HG03039 (cell line): ENCODE measurements at regions not wholly inside any gene's neighbourhood (a gene's known extent, or its start where the extent isn't known, plus 50 kb on each side); places are given as distances from the start of the nearest gene placed in this dataset.
"Not testable (repeated sequence)": the region's sequence is repeated elsewhere in the genome, so short reads cannot be mapped to it uniquely, and the experiment has no call there.

ENCODE experiments used
- ATAC-seq: cut with Tn5 transposase; IDR thresholded peaks from one replicate; pipeline ENCODE4 v1.9.1; 2021; ENCODE audit warnings: mild to moderate bottlenecking, moderate library complexity; ENCODE audit not compliant: unreplicated experiment

DNA sequence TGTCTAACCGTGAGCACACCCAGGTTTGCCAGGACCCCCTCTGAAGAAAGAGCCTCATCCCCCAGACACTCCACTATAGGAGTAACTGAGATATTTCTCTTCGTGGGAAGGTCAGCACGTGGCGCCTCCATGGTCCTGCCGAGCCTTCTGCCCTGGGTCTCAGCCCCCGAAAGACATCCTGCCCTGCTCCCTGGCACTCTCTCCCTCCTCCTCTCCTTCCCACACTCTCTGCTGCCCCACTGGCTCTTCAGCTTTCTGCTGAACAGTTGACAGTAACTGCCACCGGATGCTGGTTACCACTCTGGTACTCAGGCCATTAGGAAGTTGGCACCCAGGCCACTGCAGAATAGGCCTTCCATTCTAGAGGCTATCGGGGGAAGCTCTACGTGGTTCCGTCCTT, 185.2 kb downstream of the UACA start:
- ATAC-seq, result no peak

DNA sequence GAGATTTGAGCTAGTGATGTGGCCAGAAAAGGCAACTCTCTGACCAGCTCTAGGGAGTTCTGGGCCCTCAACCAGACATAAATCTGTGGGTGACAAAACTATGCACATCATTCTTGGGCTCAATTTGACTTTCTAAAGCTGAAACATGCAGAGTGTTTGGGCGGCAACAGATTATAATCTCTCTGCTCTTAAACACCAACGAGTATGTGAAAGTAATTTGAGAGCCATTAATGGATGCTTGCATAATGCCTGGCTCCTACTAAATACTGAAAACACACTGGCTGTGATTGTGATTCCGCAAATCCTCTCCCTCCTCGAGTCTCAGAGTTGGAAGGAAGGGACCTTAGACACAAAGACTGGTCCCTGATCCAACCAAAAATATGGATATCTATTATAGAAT, 186.7 kb downstream of the UACA start:
- no peak for ATAC-seq

DNA sequence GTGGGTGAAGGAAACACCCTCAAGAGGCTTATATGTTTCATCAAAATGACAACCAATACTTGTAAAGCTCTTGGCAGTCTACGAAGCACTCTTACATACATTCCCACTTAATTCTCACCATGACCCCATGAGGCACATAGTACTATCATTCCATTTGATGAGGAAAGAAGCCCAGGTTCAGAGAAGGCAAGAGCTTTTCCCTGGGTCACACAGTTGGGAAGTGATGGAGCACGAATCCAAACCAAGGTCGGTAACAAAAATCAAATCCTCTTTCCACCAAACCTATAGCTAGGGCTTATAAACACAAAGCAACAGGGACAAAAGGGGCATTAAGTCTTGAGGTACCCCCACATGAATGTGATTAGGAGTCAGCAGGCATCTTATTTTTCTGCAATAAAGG, 187.1 kb downstream of the UACA start:
- ATAC-seq, result no peak

DNA sequence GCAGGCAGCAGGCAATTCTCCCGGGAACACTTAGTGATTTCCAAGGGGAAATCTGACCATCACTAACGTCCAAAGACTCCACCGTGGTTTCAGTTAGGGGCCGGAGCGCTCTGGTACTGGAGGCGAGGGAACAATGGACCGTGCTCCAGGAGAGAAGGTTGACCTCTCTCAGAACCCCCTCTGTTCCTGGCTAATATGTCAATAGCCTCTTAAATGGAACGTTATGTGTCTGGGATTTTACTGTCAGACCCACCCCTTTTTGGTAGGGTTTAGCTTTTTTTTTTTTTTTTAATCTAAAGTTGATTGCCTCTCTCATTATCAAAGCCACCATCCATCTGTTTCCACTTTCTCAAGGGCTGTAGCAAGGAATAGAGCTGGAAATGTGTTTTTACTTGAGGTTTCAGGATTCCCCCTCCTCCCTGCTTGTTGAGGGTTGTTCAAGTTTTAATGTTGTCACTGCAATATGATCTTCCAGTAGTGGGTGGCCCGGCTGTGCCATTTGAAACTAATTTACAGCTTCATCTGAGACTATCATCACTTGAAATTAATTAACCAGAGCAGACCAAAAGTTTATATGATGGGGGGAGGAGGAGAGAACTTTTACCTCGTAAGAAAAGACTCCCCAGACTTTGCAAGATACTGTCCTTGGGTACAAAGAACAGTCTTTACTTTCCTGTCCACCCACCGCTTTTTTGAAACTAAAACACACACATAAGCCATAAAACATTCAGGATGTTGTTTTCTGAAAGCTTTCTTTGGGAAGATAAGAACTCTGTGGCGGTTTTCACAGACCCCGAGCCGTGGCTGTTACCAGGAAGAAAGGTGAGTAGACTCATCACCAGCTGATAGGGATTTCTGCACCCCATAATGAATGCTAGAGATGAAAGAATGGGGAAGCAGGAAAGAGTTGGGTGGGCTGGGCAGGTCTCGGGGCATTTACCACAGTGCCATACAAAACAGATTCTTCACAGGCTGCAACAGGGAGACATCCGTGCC, 187.8 kb downstream of the UACA start:
- no peak for ATAC-seq

DNA sequence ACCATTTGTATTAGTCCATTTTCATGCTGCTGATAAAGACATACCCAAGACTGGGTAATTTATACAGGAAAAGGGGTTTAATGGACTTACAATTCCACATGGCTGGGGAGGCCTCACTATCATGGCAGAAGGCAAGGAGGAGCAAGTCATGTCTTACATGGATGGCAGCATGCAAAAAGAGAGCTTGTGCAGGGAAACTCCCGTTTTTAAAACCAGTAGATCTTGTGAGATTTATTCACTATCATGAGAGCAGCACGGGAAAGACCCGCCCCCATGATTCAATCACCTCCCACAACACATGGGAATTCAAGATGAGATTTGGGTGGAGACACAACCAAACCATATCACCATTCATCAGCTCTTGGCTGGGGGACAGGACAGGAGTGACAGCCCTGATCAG, 189.0 kb downstream of the UACA start:
- ATAC-seq, result not testable (repeated sequence)

DNA sequence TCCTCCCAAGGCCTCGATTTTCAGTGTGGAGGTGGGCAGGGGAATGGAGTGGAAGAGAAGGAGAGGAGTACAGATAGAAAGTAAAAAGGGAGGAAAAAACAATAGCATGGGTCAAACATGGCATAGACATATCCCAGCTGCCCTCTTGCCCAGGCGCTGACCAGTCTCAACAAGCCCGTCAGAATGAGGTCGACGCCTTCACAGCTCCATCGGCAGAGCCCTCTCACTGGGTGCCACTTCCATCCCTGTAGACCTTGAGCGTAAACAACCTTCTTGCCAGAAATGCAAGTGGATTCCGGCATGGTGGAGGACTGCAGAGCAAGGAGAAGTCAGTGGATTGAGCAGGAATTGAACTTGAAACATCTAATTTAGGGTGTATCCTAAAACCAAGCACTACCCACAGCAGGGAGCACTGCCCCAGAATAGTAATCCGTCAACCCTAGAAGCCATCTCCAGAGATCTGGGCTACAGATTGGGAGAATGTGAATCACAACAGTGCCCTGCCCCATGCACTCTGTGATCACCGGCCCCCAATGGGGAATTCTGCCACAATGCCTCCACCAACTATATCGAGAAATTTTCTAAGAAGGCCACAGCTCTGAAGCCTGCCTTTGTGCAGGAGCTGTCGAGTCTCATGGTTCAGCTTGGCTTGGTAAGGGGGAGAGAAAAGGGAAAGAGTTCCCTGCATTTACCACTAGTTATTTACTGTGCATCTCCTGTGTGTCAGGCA, 190.1 kb downstream of the UACA start:
- ATAC-seq, result no peak

DNA sequence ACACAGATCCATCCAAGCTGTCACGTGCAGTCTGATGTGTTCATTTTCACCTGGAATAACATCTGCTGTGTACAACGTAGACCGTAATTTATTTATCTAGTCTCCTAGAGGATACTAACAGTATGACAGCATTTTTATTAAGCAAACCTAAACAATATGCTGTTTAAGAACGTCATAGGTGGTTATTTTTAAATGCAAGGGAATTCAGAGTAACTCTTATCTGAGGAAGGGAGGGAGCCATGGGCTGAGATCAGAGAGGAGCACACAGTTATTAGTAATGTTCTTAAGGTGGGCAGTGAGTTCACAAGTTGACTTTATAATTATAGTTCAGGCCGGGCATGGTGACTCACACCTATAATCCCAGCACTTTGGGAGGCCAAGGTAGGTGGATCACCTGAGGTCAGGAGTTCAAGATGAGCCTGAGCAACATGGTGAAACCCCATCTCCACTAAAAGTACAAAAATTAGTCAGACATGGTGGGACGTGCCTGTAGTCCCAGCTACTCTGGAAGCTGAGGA, 193.6 kb downstream of the UACA start:
- ATAC-seq, result no peak

DNA sequence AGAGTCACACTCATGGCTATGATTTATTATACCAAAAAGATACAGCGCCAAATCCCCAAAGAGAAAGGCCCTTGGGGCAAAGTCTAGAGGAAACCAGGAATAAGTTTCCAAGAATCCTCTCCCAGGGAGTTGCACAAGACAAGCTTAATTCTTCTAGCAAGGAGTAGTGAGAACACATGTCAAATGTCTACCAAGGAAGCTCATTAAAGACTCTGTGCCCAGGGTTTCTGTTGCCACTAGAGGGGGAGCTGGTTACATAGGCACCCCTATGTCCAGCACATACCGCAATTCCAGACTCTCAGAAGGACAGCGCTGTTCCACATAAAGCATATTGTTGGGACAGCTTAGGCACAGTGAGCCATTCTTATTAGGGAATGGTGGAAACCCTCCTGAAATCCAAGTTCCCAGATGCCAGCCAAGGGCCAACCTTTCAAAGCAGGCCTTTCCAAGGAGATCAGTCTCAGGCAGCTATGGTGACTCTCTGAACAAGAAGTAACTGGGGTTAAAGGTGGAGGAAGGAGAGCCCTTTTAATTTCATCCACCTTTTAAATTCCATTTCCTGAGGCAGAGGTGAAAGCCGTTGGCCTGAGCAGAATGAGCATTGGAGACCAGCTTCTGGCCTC, 194.2 kb downstream of the UACA start:
- no peak for ATAC-seq

DNA sequence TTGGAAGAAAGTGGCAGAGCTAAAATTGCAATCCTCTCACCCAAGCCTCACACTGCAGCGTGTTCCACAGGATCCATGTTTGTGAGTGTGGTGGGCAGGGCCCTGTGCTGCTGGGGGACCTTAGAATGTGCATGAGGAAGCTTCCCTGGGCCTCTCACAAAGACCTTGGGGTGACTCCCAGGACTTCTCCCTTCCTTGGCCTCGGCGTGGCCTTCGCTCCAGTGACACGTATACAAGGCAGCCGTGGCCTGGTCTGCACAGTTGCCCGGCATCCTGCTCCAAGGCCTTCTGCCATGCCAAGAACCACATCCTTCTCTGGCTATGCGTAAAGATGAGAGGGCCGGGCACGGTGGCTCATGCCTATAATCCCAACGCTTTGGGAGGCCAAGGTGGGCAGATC, 196.4 kb downstream of the UACA start:
- no peak for ATAC-seq

DNA sequence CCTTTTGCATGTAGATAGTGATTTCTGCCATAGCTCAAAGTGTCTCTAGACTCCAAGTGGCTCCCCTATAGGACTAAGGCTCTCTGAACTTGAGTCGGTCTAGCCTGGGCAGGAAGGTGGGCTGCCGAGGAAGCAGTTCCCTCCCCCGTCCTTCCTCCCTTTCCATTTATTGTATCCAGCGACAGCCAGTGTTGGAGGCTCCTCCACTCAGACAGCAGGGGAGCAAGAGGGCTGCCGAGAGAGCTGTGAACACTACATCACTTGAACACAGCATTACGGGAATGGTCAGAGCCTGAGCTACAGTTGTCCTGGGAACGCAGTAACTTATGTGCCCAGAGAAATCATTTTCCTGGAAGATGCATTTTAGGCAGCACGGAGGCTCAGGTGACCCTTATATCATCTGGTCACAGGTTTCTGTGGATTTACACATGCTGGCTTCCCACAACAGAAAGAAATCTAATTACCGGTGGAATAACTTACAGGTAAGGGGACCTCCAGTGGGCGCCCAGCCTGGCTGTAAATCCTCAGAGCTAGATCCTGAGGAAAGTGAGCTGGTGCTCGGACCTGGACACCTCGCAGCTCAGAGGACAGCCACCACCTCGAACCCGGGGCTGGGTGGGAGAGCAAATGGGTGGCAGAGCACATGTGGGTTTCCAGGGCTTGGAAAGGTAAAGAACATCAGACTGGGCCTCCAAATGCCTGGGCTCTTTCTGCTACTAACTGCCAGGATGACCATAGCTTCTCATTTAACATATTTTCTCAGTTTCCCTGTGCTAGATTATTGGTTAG, 197.1 kb downstream of the UACA start:
- no peak for ATAC-seq

DNA sequence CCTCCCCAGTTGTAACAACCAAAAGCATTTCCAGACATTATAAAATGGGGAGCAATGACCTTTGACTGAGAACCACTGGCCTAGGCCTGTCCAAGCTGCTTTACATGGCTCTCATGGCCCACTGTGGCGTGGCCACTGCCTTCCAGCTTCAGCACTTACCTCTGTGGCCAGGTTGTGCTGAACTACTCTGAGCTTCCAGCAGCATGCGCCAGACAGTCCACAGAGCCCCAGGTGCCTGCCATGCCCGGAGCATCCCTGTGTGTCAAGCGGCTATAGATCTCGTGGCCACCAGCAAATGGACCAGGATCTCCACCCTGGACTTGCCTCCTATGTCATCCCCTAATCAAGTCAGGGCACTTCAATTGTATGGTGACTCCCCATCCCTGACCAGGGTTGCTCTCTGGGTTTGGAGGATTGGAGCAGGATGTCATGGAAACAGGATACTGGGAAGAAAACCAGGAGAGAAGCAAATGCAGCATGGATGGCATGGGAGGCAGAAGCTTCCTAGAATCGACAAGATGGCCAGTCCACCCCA, 199.7 kb downstream of the UACA start:
- no peak for ATAC-seq

DNA sequence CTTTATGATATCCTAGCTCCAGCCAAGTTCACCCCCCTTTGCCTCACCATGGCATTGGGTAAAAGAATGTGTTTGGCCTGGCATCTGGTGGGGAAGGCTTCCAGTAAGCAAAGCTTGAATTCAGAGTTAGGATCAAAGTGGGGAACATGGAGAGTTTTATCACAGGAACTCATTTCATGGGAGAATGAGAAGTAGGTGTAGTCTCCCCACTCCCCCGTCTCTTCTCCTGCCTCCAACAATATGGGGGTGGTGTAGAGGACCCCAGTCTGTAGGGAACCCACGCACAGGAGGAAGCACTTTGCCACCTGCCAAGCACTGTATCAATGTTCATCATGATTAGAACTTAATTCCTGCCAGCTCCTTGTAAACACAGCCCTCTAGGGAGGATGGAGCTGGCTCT, 200.5 kb downstream of the UACA start:
- no peak for ATAC-seq

DNA sequence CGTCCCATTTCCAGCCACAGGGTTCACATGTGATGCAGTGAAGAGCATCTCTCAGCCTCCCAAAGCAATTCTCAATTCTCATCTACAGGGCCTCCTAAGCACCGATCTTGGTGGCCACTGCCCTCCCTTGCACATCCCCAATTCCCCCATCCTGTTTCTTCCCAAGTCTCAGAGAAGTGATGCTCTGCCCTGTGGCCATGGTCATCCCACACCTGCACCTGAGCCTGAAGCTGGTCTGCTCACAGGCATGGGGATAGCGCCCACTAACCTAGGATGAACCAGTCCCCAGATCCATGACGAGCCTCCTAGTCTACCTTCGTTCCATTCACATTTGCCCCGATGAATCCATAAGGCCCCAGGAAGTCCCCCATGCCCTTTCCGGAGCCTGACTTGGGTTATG, 201.5 kb downstream of the UACA start:
- no peak for ATAC-seq

DNA sequence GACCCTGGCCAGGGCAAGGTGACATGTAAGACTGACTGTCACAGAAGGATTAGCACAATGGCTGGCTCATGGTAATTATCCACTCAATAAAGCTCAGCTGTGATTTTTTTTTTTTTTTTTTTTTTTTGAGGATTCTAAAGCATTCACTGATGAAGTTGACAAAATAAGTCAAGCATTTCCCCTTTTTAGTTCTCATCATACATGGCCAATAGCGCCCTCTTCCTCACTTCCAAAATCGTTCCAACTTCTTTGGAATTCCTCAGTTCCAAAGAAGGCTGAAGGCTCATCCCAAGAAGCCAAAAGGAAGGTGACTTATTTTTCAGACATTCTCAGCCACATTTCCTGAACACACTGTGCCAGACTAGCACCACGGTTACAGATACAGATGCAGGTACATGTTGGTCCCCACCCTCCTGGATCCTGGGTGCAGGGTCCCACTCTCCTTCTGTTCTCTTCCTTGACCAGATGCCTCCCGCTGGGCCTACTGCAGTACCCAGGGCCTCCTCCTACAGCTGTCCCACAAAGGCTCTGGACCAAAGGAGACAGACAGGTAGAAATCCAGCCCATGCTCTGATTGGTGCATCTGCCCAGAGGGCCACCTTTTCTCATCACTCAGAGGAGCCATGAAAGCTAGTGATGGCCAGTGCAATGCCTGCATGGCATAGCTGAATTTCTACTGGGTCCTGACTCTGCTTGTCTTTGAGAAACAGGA, 202.6 kb downstream of the UACA start:
- ATAC-seq, result no peak

DNA sequence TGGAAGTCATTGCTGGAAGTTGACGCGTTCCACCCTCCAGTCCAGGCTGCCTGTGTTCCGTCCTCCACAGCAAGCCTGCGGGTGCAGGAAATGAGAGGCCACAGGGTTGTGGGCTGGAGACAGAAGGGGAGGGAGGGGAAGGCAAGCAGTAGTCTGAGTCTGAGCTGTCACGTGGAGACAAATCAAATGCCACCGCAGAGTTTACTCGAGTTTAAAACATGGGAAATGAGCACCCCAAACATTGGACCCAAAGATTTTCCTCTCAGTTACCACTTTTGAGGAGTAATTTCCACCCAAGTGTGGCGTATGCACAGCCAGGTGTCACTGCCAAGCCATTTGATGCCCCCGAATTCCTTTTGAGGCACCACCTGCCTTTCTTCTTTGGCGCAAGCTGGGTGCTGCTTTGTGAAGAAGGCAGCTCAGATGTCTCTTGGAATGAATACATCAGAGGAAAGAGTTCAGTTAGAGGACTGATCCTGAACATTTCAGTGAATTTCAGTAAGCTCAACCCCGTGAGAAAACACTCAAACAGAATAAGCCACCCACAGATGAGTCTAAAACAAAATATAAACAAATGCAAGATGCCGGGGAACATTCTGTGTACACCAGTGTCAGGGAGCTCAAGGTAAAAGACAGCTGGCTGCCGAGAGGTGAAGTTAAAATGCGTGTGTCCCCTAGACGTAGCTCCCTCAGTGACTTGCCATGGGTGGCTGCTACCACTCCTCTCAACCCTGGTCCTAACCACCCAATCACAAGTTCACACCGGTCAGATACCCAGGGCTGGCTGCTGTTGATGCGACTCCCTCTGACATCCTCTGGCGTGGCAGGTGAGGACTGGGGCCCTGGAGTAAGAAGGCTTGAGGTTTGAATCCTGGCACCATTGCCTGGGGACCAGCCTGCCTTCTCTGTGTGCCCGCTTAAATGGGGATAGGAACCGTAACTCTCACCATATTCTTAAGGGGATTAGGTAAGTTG, 203.8 kb downstream of the UACA start:
- ATAC-seq, result no peak

DNA sequence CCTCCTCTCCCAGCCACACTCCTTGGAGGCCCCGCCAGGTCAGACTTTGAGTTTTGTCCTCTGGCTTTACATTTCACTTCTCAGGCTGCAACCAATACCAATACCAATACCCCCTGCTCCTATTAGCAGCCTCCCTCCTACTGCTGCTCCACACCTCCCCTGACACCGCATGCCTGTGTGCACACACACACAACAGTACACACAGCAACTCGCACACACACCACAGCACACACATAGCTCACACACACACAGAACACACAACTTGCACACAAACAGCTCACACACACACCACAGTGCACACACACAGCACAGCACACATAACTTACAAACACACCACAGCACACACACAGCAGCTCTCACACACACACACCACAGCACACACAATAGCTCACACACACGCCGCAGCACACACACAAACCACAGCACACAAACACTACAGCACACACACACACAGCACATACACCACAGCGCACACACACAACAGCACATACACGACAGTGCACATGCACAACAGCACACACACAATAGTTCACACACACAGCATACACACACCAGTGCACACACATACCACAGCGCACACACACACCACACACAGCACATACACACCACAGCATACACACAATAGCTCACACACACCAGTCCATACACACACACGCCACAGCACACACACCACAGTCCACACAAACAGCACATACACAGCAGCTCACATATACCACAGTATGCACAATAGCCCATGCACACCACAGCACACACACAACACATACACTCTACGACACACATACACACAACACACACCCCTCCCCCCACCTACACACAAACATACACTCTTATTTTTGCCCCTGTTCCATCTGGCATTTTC, 204.7 kb downstream of the UACA start:
- no peak for ATAC-seq

DNA sequence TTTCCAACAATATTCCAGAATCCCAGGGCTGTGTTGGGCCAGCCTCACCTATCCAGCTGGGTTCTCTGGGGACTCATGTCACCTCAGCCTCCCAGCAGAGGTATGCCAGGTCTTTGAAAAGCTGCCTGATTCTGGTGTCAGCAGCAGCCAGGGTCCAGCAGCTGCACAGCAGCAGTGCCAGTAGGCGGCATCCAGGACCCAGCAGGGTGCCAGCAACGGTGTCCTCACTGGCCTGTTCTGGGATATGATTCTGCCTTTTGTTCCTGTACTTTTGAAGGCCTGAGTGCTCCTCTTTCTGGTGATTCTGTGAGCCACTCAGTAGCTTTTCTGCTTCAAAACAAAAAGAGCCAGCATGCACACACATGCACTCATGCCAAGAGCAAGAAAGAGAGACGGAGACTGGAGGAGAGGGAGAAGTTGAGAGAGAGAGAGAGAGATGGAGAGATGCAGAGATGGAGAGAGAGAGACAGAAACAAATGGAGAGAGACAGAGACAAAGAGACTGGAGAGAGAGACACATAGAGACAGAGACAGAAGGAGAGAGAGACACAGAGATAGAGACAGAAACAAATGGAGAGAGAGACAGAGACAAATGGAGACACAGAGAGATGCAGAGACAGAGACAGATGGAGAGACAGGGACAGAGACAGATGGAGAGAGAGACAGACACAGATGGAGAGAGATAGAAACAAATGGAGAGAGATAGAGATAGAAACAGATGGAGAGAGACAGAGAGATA, 205.7 kb downstream of the UACA start:
- no peak for ATAC-seq
